GM20431 (cell line): ENCODE measurements at regions not wholly inside any gene's neighbourhood (a gene's known extent, or its start where the extent isn't known, plus 50 kb on each side); places are given as distances from the start of the nearest gene placed in this dataset.

ENCODE experiments used
- in situ Hi-C: fragments of 300-500 bp; cut with MseI, MboI; formaldehyde crosslinking; loops from one replicate; pipeline ENCODE4 v1.15.0; 2020; ENCODE audit warnings: low sequenced_read_pairs; ENCODE audit not compliant: unreplicated experiment

- in situ Hi-C loops: no loop called here
These were observed 50.3 kb downstream of the UTRN start for GRCh38 chr6:144335311-144335861.

GRCh38 chr6:144335914-144336313 lies 50.8 kb downstream of the UTRN start:
- in situ Hi-C loops: no loop called here

- in situ Hi-C loops: no loop called here
These were observed 51.8 kb downstream of the UTRN start for GRCh38 chr6:144336900-144337299.

- in situ Hi-C loops: no loop called here
These were observed 53.3 kb downstream of the UTRN start for GRCh38 chr6:144338474-144338873.

- in situ Hi-C loops: no loop called here
These were observed 54.0 kb downstream of the UTRN start for GRCh38 chr6:144338951-144339700.

GRCh38 chr6:144339859-144340452 lies 54.8 kb downstream of the UTRN start:
- in situ Hi-C loops: no loop called here

- in situ Hi-C loops: no loop called here
These were observed 55.6 kb downstream of the UTRN start for GRCh38 chr6:144340541-144341371.

GRCh38 chr6:144341831-144342527 lies 56.8 kb downstream of the UTRN start:
- in situ Hi-C loops: no loop called here

GRCh38 chr6:144343701-144344428 lies 58.7 kb downstream of the UTRN start:
- in situ Hi-C loops: no loop called here

- in situ Hi-C loops: no loop called here
These were observed 59.5 kb downstream of the UTRN start for GRCh38 chr6:144344646-144345045.

- in situ Hi-C loops: no loop called here
These were observed 60.3 kb downstream of the UTRN start for GRCh38 chr6:144345451-144345850.

- in situ Hi-C loops: no loop called here
These were observed 61.7 kb downstream of the UTRN start for GRCh38 chr6:144346719-144347447.

GRCh38 chr6:144347448-144347759 lies 62.3 kb downstream of the UTRN start:
- in situ Hi-C loops: no loop called here

- in situ Hi-C loops: no loop called here
These were observed 62.8 kb downstream of the UTRN start for GRCh38 chr6:144347933-144348332.

GRCh38 chr6:144349690-144350527 lies 64.8 kb downstream of the UTRN start:
- in situ Hi-C loops: no loop called here

- in situ Hi-C loops: no loop called here
These were observed 65.4 kb downstream of the UTRN start for GRCh38 chr6:144350528-144350880.

- in situ Hi-C loops: no loop called here
These were observed 66.4 kb downstream of the UTRN start for GRCh38 chr6:144351379-144352127.

GRCh38 chr6:144352331-144352730 lies 67.2 kb downstream of the UTRN start:
- in situ Hi-C loops: no loop called here
